ENCODE measurements at regions not wholly inside any gene's neighbourhood (a gene's known extent, or its start where the extent isn't known, plus 50 kb on each side); places are given as distances from the start of the nearest gene placed in this dataset.

DNA sequence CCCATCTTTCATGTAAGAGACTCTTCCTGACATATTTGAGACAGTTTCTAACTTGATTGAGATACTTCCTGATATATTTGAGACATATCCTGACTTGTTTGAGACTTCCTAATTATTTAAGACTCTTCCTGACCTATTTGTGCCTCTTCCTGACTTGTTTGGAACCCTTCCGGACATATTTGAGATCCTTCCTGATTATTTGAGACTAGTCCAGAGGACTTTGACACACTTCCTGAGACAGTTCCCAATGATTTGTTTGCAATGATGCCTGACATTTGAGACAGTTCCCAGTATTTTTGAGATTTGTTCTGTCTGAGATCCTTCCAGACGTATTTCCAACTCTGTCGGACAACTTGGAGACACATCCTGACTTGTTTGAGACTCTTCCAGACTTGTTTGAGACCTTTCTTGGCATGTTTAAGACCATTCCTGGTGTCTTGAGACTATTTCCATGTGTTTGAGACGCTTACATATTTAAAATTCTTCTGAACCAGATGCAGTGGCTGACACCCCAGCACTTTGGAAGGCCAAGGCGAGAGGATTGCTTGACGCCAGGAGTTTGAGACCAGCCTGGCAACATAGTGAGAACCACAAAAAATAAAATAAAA lies 118.9 kb upstream of the USP9X start:
- DNase-seq = no peak
- Mint-ChIP-seq H3K36me3 (ENCODE audit: low read depth) (no peaks in the 10 kb centered on the region), H3K4me3 (no peak overlapping the region), H3K9me3 (no peaks in the 10 kb centered on the region), H3K27ac (no peak overlapping the region), H3K27me3 (no peaks in the 10 kb centered on the region), H3K4me1 (peaks cover 9% of the 10 kb centered on the region)
- TF ChIP-seq, protein P1, sequence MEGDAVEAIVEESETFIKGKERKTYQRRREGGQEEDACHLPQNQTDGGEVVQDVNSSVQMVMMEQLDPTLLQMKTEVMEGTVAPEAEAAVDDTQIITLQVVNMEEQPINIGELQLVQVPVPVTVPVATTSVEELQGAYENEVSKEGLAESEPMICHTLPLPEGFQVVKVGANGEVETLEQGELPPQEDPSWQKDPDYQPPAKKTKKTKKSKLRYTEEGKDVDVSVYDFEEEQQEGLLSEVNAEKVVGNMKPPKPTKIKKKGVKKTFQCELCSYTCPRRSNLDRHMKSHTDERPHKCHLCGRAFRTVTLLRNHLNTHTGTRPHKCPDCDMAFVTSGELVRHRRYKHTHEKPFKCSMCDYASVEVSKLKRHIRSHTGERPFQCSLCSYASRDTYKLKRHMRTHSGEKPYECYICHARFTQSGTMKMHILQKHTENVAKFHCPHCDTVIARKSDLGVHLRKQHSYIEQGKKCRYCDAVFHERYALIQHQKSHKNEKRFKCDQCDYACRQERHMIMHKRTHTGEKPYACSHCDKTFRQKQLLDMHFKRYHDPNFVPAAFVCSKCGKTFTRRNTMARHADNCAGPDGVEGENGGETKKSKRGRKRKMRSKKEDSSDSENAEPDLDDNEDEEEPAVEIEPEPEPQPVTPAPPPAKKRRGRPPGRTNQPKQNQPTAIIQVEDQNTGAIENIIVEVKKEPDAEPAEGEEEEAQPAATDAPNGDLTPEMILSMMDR (IDR thresholded peaks at IDR 0.05) = no peak
- intact Hi-C loops (cut with micrococcal nuclease) = no loop called here
- ATAC-seq (ENCODE audit: low read depth) = no peak
- ChIA-PET POLR2A (no interaction called here), CTCF (no interaction called here)

DNA sequence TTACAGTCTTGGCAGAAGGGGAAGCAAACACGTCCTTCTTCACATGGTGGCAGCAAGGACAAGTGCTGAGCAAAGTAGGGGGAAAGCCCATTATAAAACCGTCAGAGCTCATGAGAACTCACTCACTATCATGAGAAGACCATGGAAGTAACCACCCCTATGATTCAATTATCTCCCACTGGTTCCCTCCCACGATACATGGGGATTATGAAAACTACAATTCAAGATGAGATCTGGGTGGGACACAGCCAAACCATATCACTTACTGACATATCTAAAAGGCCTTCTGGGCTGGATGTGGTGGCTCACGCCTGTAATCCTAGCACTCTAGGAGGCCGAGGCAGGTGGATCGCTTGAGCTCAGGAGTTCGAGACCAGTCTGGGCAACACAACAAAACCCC lies 117.1 kb upstream of the USP9X start:
- DNase-seq = no peak
- ATAC-seq (ENCODE audit: low read depth) = no peak
- Mint-ChIP-seq H3K4me1 (peaks cover 9% of the 10 kb centered on the region), H3K27me3 (no peaks in the 10 kb centered on the region), H3K27ac (no peak overlapping the region), H3K4me3 (no peak overlapping the region), H3K36me3 (ENCODE audit: low read depth) (no peaks in the 10 kb centered on the region), H3K9me3 (no peaks in the 10 kb centered on the region)
- TF ChIP-seq, protein P1 (IDR thresholded peaks at IDR 0.05) = no peak
- intact Hi-C loops (cut with micrococcal nuclease) = no loop called here
- ChIA-PET CTCF (no interaction called here), POLR2A (no interaction called here)

DNA sequence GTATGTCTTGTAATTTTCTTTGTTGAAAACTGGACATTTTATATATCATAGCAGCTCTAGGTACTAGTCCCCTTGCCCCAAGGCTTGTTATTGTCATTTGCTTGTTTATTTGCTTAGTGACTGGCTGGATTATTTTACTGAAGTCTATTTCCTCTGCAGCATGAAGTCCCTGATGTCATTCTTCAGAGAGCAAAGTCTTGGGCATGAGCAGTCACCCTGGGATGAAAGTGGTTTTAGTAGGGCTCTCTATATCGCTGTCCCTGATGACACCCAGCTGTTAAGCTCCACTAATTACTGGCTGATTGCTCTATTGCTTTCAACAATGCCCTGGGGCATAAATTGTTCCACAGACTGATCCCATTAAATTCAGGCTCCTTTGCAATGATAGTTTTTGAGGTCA lies 113.5 kb upstream of the USP9X start:
- TF ChIP-seq, protein P1 (IDR thresholded peaks at IDR 0.05) = no peak
- H3K27me3 Mint-ChIP-seq = peaks cover 2% of the 10 kb centered on the region
- no peaks in the 10 kb centered on the region for H3K4me1 Mint-ChIP-seq
- CTCF ChIA-PET = no interaction called here
- POLR2A ChIA-PET = no interaction called here
- no peak for DNase-seq
- H3K4me3 Mint-ChIP-seq = no peak overlapping the region
- no peak for ATAC-seq (ENCODE audit: low read depth)
- no peaks in the 10 kb centered on the region for H3K9me3 Mint-ChIP-seq
- no peaks in the 10 kb centered on the region for H3K36me3 Mint-ChIP-seq (ENCODE audit: low read depth)
- intact Hi-C loops (cut with micrococcal nuclease) = no loop called here
- H3K27ac Mint-ChIP-seq = no peak overlapping the region

DNA sequence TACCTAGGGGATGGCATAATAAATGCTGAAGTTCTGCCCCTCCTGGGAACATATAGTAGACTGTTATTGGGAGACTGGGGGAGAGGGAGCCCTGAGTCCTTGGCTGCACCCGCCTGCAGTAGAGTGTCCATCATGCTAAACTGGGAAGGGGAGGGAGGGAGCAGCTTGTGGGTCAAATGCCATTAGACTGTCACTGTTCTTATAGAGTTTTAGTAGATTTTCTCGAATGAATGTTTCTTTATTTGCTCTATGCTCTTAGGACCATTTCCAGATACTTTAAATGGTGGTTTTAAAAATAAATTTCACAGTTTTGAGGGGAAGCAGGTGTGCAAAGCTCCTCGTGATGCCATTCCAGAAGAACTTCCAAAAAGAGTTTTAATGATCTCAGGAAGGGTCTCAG lies 111.6 kb upstream of the USP9X start:
- POLR2A ChIA-PET = no interaction called here
- no peak overlapping the region for H3K27ac Mint-ChIP-seq
- no peak overlapping the region for H3K4me3 Mint-ChIP-seq
- TF ChIP-seq, protein P1 (IDR thresholded peaks at IDR 0.05) = no peak
- no peaks in the 10 kb centered on the region for H3K36me3 Mint-ChIP-seq (ENCODE audit: low read depth)
- ATAC-seq (ENCODE audit: low read depth) = no peak
- DNase-seq = no peak
- H3K27me3 Mint-ChIP-seq = peaks cover 2% of the 10 kb centered on the region
- CTCF ChIA-PET = no interaction called here
- H3K4me1 Mint-ChIP-seq = no peaks in the 10 kb centered on the region
- intact Hi-C loops (cut with micrococcal nuclease) = no loop called here
- H3K9me3 Mint-ChIP-seq = peaks cover 3% of the 10 kb centered on the region

DNA sequence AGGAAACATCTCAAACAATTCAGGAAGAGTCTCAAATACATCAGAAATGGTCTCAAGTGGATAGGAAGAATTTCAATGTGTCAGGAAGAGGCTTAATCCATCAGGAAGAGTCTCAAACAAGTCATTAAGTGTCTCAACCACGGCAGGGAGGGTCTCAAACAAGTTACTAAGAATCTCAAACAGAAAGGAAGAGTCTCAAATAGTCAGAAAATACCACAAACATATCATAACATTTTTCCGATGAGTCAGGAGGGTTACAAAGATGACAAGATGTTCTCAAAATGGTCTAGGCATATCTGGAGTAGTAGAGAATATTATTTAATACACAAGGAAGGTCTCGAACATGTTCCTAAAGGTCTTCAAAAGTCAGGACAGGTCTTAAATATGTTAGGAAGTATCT lies 109.3 kb upstream of the USP9X start:
- peaks cover 2% of the 10 kb centered on the region for H3K27me3 Mint-ChIP-seq
- H3K4me1 Mint-ChIP-seq = no peaks in the 10 kb centered on the region
- H3K9me3 Mint-ChIP-seq = peaks cover 3% of the 10 kb centered on the region
- H3K27ac Mint-ChIP-seq = no peak overlapping the region
- DNase-seq (no peak), ATAC-seq (ENCODE audit: low read depth) (no peak)
- CTCF ChIA-PET = no interaction called here
- POLR2A ChIA-PET = no interaction called here
- H3K36me3 Mint-ChIP-seq (ENCODE audit: low read depth) = no peaks in the 10 kb centered on the region
- intact Hi-C loops (cut with micrococcal nuclease) = no loop called here
- no peak overlapping the region for H3K4me3 Mint-ChIP-seq
- TF ChIP-seq, protein P1 (IDR thresholded peaks at IDR 0.05) = no peak

All from activated B cell treated with CpG ODN at 0.5 μM for 24 hours (primary cell).